ENCODE measurements at regions not wholly inside any gene's neighbourhood (a gene's known extent, or its start where the extent isn't known, plus 50 kb on each side); places are given as distances from the start of the nearest gene placed in this dataset.

DNA sequence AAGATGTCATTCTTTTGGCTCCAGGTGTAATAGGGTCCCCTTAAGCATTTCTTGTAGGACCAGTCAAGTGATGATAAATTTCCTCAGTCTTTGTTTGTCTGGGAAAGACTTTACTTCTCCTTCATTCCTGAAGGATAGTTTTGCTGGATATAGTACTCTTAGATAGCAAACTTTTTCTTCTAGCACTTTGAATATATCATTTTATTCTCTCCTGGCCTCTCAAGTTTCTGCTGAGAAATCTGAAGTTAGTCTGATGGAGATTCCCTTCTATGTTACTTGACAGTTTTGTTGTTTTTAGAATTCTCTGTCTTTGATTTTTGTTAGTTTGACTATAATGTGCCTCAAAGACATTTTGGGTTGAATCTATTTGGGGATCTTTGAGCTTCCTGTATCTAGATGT lies 181.2 kb upstream of the HES1 start:
- TF ChIP-seq, protein P1, sequence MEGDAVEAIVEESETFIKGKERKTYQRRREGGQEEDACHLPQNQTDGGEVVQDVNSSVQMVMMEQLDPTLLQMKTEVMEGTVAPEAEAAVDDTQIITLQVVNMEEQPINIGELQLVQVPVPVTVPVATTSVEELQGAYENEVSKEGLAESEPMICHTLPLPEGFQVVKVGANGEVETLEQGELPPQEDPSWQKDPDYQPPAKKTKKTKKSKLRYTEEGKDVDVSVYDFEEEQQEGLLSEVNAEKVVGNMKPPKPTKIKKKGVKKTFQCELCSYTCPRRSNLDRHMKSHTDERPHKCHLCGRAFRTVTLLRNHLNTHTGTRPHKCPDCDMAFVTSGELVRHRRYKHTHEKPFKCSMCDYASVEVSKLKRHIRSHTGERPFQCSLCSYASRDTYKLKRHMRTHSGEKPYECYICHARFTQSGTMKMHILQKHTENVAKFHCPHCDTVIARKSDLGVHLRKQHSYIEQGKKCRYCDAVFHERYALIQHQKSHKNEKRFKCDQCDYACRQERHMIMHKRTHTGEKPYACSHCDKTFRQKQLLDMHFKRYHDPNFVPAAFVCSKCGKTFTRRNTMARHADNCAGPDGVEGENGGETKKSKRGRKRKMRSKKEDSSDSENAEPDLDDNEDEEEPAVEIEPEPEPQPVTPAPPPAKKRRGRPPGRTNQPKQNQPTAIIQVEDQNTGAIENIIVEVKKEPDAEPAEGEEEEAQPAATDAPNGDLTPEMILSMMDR (IDR thresholded peaks at IDR 0.05), result no peak
- TF ChIP-seq POLR2A (IDR thresholded peaks at IDR 0.05) (no peak), POLR2AphosphoS5 (IDR thresholded peaks at IDR 0.05; ENCODE audit: insufficient read depth in 1 of 2, low read depth in 1 of 2) (no peak)
- DNase-seq (ENCODE audit: extremely low spot score in 2 of 2), result no peak
- H3K9me3 ChIP-seq, result peaks cover 10% of the 10 kb centered on the region
- no peak overlapping the region for H3K4me3 ChIP-seq
- peaks cover 6% of the 10 kb centered on the region for H3K4me1 ChIP-seq
- H3K27ac ChIP-seq, result no peak overlapping the region
- H3K36me3 ChIP-seq, result no peaks in the 10 kb centered on the region
- H3K27me3 ChIP-seq, result no peaks in the 10 kb centered on the region
- intact Hi-C loops (cut with DNase I), result no loop called here

DNA sequence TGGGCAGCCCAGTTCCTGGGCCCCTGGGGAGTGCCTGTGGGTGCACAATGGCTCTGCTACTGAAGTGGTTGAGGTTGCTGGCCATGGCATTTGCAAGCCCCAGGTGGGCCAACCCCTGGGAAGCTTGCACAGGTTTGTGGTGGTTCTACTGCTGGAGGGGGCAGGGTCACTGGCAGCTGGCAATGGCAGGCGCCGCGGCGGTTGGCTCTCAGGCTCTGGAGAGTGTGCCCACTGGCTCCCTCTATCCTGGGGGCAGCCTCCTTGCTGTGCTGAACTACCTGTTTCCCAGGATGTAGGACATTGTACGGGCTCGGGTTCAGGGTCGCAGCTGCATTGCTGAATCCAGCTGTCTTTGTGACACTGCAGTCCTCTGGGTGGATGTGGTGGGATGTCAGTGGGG lies 180.2 kb upstream of the HES1 start:
- Histone ChIP-seq H3K4me1 (peaks cover 15% of the 10 kb centered on the region), H3K4me3 (no peak overlapping the region), H3K36me3 (no peaks in the 10 kb centered on the region), H3K27ac (no peak overlapping the region), H3K27me3 (no peaks in the 10 kb centered on the region), H3K9me3 (peaks cover 10% of the 10 kb centered on the region)
- intact Hi-C loops (cut with DNase I), result no loop called here
- TF ChIP-seq POLR2AphosphoS5 (IDR thresholded peaks at IDR 0.05; ENCODE audit: insufficient read depth in 1 of 2, low read depth in 1 of 2) (no peak), POLR2A (IDR thresholded peaks at IDR 0.05) (no peak)
- TF ChIP-seq, protein P1 (IDR thresholded peaks at IDR 0.05), result no peak
- DNase-seq (ENCODE audit: extremely low spot score in 2 of 2), result no peak

DNA sequence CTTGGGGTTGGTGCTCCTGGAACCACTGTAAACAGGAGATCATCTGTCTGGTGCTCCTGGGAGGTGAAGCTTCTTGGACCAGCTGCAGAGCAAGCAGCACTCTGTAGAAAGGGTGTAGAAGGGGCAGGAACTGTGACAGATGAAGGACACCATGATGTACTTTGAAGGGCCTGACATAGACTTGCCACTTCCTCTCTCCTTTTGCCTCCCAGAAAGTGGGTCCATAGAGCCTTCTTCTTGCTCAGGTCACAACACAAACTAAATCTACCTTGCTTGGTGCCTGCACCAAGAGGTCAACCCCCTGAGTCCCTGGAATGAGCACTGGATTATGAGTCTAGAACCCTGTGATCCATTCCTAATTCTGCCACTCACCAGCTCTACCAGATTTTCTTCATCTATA lies 176.1 kb upstream of the HES1 start:
- Histone ChIP-seq H3K27ac (no peak overlapping the region), H3K27me3 (no peaks in the 10 kb centered on the region), H3K9me3 (peaks cover 3% of the 10 kb centered on the region), H3K4me1 (peaks cover 15% of the 10 kb centered on the region), H3K36me3 (no peaks in the 10 kb centered on the region), H3K4me3 (no peak overlapping the region)
- TF ChIP-seq POLR2AphosphoS5 (IDR thresholded peaks at IDR 0.05; ENCODE audit: insufficient read depth in 1 of 2, low read depth in 1 of 2), result no peak
- no peak for TF ChIP-seq POLR2A (IDR thresholded peaks at IDR 0.05)
- TF ChIP-seq, protein P1 (IDR thresholded peaks at IDR 0.05), result no peak
- no peak for DNase-seq (ENCODE audit: extremely low spot score in 2 of 2)
- intact Hi-C loops (cut with DNase I), result no loop called here

DNA sequence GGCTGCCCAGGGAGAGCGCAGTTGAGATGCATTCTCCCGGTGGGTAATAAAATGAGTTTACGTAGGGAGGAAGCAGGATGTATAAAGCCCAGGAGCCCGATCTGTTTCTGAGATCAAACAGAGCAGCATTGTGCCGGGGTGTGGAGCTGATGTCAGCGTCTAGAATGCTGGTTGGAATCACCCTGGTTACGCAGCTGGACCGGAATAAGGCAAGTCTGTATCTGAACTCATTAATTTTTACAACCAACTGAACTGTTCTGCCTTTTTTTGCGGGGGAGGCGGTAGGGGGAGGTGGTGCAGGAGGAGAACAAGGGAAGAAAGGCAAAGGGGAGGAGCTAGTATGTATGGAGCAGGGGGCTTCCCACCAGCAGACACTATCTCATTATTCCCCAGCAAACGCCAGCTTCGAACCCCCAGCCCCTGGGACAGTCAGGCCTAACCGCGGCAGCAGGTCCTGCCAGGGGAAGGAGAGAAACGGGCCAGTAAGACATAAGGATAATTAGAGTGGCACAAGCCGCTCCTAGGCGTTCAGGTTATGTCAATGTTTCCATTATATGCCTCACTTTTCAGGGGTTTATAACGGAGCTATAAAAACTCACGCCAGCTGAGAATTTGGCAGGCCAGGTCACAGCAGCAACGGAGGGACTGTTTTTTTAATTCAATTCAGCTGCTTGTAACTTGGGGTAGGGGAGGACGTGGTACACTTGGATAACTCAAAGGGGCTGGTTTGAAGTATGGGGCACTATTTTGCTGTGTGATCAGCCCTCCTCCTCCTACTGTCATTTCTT lies 175.3 kb upstream of the HES1 start:
- no peak for DNase-seq (ENCODE audit: extremely low spot score in 2 of 2)
- H3K9me3 ChIP-seq, result no peaks in the 10 kb centered on the region
- no peak overlapping the region for H3K4me3 ChIP-seq
- no peaks in the 10 kb centered on the region for H3K27me3 ChIP-seq
- TF ChIP-seq, protein P1 (IDR thresholded peaks at IDR 0.05), result no peak
- TF ChIP-seq POLR2AphosphoS5 (IDR thresholded peaks at IDR 0.05; ENCODE audit: insufficient read depth in 1 of 2, low read depth in 1 of 2) (no peak), POLR2A (IDR thresholded peaks at IDR 0.05) (no peak)
- H3K27ac ChIP-seq, result no peak overlapping the region
- no peaks in the 10 kb centered on the region for H3K36me3 ChIP-seq
- intact Hi-C loops (cut with DNase I), result no loop called here
- peaks cover 15% of the 10 kb centered on the region for H3K4me1 ChIP-seq

DNA sequence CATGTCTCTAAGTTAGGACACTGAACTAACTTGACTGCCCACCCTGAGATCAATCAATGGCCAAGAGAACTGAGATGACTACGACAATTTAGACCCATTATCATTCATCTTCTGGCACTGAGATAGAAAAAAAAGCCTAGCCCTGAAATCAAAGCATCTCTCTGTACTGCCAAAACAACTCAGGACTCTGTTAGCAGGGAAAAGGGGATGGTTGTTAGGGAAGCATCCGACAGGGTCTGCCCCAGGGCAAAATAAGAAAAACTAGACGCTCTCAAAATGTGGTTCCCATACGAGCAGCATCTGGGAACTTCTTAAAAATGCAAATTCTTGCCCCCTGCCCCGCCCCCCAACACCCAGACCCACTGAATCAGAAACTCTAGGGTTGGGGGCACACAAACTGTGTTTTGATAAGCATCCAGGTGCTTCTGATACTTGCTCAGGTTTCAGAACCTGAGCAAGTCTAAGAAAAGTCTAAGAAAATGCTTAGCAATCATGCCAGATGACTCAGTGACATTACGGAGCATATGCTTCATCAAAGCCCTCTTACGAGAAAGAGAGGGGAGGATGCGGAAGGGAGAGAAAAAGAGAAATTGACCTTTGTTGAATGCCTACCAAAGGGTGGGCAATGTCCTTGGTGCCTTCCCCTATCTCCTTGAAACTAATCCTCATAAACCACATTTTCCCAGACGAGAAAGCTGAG lies 172.8 kb upstream of the HES1 start:
- Histone ChIP-seq H3K27ac (no peak overlapping the region), H3K4me3 (no peak overlapping the region), H3K4me1 (peaks cover 15% of the 10 kb centered on the region), H3K27me3 (no peaks in the 10 kb centered on the region), H3K9me3 (no peaks in the 10 kb centered on the region), H3K36me3 (no peaks in the 10 kb centered on the region)
- DNase-seq (ENCODE audit: extremely low spot score in 2 of 2), result no peak
- TF ChIP-seq POLR2A (IDR thresholded peaks at IDR 0.05), result no peak
- TF ChIP-seq, protein P1 (IDR thresholded peaks at IDR 0.05), result no peak
- intact Hi-C loops (cut with DNase I), result no loop called here
